Panc1 (cell line): ENCODE measurements at regions not wholly inside any gene's neighbourhood (a gene's known extent, or its start where the extent isn't known, plus 50 kb on each side); places are given as distances from the start of the nearest gene placed in this dataset.

Experiments
- POLR2AphosphoS5 ChIP-seq: IDR thresholded peaks from 2 replicates; pipeline ENCODE4 v1.6.1; 2012; ENCODE audit warnings: mild to moderate bottlenecking, low read depth, low read length, moderate library complexity
- TF ChIP-seq, protein P1 (sequence below): fragments of 450-650 bp; IDR thresholded peaks from 2 replicates; pipeline ENCODE4 v1.5.1; 2017; ENCODE audit warnings: mild to moderate bottlenecking
- TF ChIP-seq, protein P2 (sequence below), 2 experiments: IDR thresholded peaks; 2 replicates each; pipeline ENCODE4 v1.6.1; 2011 to 2012; ENCODE audit warnings: low read depth in 2 of 2, control low read depth in 1 of 2, low read length in 1 of 2, mild to moderate bottlenecking in 1 of 2, moderate library complexity in 1 of 2; ENCODE audit not compliant: insufficient read depth in 1 of 2

DNA sequence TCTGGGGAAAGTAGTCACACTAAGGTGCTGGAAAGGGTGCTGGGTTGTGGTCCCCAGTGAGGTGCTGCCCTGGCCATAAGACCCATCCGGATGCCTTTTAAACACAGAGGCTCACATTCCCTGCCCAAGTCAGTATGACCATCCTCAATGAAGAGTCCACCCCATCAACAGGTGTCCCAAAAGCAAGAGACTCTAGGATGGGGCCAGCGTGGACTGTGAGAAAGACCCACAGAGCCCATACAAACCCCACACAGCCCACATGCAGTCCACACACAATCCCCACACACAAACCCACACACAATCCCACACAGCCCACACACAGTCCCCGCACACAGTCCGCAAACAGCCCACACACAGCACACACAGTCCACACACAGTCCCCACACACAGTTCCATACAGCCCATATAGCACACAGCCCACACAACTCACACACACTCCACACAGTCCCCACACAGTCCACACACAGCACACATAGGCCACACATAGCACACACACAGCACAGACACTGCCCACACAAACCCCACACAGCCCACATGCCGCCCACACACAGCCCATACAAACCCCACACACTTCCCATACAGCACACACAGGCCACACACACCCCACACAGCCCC lies 241.4 kb upstream of the SALL3 start:
- TF ChIP-seq, protein P1, sequence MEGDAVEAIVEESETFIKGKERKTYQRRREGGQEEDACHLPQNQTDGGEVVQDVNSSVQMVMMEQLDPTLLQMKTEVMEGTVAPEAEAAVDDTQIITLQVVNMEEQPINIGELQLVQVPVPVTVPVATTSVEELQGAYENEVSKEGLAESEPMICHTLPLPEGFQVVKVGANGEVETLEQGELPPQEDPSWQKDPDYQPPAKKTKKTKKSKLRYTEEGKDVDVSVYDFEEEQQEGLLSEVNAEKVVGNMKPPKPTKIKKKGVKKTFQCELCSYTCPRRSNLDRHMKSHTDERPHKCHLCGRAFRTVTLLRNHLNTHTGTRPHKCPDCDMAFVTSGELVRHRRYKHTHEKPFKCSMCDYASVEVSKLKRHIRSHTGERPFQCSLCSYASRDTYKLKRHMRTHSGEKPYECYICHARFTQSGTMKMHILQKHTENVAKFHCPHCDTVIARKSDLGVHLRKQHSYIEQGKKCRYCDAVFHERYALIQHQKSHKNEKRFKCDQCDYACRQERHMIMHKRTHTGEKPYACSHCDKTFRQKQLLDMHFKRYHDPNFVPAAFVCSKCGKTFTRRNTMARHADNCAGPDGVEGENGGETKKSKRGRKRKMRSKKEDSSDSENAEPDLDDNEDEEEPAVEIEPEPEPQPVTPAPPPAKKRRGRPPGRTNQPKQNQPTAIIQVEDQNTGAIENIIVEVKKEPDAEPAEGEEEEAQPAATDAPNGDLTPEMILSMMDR, result no peak
- TF ChIP-seq, protein P2, sequence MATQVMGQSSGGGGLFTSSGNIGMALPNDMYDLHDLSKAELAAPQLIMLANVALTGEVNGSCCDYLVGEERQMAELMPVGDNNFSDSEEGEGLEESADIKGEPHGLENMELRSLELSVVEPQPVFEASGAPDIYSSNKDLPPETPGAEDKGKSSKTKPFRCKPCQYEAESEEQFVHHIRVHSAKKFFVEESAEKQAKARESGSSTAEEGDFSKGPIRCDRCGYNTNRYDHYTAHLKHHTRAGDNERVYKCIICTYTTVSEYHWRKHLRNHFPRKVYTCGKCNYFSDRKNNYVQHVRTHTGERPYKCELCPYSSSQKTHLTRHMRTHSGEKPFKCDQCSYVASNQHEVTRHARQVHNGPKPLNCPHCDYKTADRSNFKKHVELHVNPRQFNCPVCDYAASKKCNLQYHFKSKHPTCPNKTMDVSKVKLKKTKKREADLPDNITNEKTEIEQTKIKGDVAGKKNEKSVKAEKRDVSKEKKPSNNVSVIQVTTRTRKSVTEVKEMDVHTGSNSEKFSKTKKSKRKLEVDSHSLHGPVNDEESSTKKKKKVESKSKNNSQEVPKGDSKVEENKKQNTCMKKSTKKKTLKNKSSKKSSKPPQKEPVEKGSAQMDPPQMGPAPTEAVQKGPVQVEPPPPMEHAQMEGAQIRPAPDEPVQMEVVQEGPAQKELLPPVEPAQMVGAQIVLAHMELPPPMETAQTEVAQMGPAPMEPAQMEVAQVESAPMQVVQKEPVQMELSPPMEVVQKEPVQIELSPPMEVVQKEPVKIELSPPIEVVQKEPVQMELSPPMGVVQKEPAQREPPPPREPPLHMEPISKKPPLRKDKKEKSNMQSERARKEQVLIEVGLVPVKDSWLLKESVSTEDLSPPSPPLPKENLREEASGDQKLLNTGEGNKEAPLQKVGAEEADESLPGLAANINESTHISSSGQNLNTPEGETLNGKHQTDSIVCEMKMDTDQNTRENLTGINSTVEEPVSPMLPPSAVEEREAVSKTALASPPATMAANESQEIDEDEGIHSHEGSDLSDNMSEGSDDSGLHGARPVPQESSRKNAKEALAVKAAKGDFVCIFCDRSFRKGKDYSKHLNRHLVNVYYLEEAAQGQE (IDR thresholded peaks at IDR 0.05; ENCODE audit: insufficient read depth in 1 of 2, low read depth in 2 of 2, low read length in 1 of 2), result no peak
- TF ChIP-seq POLR2AphosphoS5, result no peak
